Stomach (tissue), 4 donors: ENCODE measurements at regions not wholly inside any gene's neighbourhood (a gene's known extent, or its start where the extent isn't known, plus 50 kb on each side); places are given as distances from the start of the nearest gene placed in this dataset.

Source experiments
- EP300 ChIP-seq: sonication (generic); formaldehyde crosslinking; IDR thresholded peaks from one replicate; pipeline ENCODE4 v1.6.1; 2017; ENCODE audit warnings: antibody characterized with exemption
- POLR2A ChIP-seq, 4 donors: fragments of 450-650 bp; IDR thresholded peaks; one replicate each; pipeline ENCODE4 v1.6.1; 2016; ENCODE audit warnings: antibody characterized with exemption in 4 of 4, control low read depth in 2 of 4, mild to moderate bottlenecking in 1 of 4, moderate library complexity in 1 of 4
- POLR2AphosphoS5 ChIP-seq, 3 donors: sonication (generic); formaldehyde crosslinking; IDR thresholded peaks; one replicate each; pipeline ENCODE4 v1.6.1; 2016; ENCODE audit warnings: antibody characterized with exemption in 3 of 3
- TF ChIP-seq, protein P1 (sequence below), 7 experiments: fragments of 450-650 bp in 4 of 7; fragments of 200-600 bp in 3 of 7; sonication (generic) in 3 of 7; IDR thresholded peaks; one replicate each; pipeline ENCODE4 v1.5.1; 2016 to 2019; ENCODE audit warnings: antibody characterized with exemption in 7 of 7, control low read depth in 2 of 7, mild to moderate bottlenecking in 1 of 7

DNA sequence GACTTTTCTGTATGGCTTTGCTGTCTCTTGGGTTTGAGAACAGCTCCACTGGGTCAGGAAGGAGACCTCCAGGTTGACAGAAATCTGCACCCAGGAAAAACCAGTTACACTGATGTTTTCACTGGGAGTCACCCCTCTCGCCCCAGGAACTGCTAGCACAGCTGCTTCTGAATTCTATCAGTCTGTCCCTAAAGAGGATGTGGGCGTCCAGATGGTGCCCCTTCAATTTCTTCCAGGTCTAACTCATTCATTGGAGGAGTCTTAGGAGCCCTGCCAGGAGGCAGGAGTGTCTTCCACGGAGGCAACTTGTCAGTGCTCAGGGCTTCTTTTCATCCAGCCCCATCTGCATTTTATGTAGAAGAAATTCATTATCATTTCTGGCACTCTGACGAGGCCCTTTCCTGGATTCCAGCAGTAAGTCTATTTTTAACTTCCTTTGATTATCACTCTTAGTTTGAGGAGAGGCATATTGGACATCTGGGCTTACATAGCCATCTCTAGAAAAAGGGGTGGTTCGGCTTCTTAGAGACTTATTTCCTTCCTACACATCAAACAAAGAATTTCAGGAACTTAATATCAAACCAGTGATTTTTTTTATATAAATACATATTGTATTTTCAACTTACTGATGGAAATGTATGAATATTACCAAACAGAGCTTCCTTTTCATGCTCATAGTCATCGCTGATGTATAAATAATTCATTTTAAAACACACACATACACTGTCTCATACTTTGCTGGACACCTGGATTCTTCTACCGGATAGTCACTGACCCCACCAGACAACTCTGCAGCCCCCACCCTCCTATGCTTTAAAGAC is 148.8 kb downstream of the IRX2 start:
- TF ChIP-seq POLR2A (IDR thresholded peaks at IDR 0.05) (no peak), EP300 (no peak), POLR2AphosphoS5 (IDR thresholded peaks at IDR 0.05) (no peak)
- TF ChIP-seq, protein P1, sequence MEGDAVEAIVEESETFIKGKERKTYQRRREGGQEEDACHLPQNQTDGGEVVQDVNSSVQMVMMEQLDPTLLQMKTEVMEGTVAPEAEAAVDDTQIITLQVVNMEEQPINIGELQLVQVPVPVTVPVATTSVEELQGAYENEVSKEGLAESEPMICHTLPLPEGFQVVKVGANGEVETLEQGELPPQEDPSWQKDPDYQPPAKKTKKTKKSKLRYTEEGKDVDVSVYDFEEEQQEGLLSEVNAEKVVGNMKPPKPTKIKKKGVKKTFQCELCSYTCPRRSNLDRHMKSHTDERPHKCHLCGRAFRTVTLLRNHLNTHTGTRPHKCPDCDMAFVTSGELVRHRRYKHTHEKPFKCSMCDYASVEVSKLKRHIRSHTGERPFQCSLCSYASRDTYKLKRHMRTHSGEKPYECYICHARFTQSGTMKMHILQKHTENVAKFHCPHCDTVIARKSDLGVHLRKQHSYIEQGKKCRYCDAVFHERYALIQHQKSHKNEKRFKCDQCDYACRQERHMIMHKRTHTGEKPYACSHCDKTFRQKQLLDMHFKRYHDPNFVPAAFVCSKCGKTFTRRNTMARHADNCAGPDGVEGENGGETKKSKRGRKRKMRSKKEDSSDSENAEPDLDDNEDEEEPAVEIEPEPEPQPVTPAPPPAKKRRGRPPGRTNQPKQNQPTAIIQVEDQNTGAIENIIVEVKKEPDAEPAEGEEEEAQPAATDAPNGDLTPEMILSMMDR (IDR thresholded peaks at IDR 0.05): no peak
